CD4-positive, alpha-beta T cell treated with Interleukin-12 subunit alpha and Interleukin-12 subunit beta, for 1 hour (primary cell): ENCODE measurements at regions not wholly inside any gene's neighbourhood (a gene's known extent, or its start where the extent isn't known, plus 50 kb on each side); places are given as distances from the start of the nearest gene placed in this dataset.
"Not testable (repeated sequence)": the region's sequence is repeated elsewhere in the genome, so short reads cannot be mapped to it uniquely, and the experiment has no call there.

Experiments
- DNase-seq: peaks from one replicate; pipeline ENCODE4 v3.0.0-alpha.2; 2020

GRCh38 chr11:3583476-3583875 lies 58.3 kb downstream of the ART5 start:
- DNase-seq, result not testable (repeated sequence)

- not testable (repeated sequence) for DNase-seq
Measured at GRCh38 chr11:3581389-3581725, 60.4 kb downstream of the ART5 start.

- DNase-seq, result peak; percentile 67
Measured at GRCh38 chr11:3580487-3581388, 61.1 kb downstream of the ART5 start.

- DNase-seq, result not testable (repeated sequence)
Measured at GRCh38 chr11:3579600-3580459, 62.0 kb downstream of the ART5 start.

GRCh38 chr11:3576066-3576604 lies 65.7 kb downstream of the ART5 start:
- not testable (repeated sequence) for DNase-seq

GRCh38 chr11:3572976-3573647 lies 68.7 kb downstream of the ART5 start:
- not testable (repeated sequence) for DNase-seq

- DNase-seq, result not testable (repeated sequence)
Measured at GRCh38 chr11:3571752-3572151, 70.0 kb downstream of the ART5 start.

- DNase-seq, result not testable (repeated sequence)
Measured at GRCh38 chr11:3565838-3566237, 76.0 kb downstream of the ART5 start.

GRCh38 chr11:3564383-3564782 lies 77.4 kb downstream of the ART5 start:
- peak; percentile 36 for DNase-seq

GRCh38 chr11:3554621-3555020 lies 87.2 kb downstream of the ART5 start:
- peak; percentile 57 for DNase-seq

- DNase-seq, result peak; percentile 45
Measured at GRCh38 chr11:3544990-3545389, 96.8 kb downstream of the ART5 start.

- DNase-seq, result not testable (repeated sequence)
Measured at GRCh38 chr11:3538220-3538619, 103.6 kb downstream of the ART5 start.

- not testable (repeated sequence) for DNase-seq
Measured at GRCh38 chr11:3537254-3537653, 104.5 kb downstream of the ART5 start.

GRCh38 chr11:3532958-3533357 lies 108.8 kb downstream of the ART5 start:
- DNase-seq, result not testable (repeated sequence)

- DNase-seq, result not testable (repeated sequence)
Measured at GRCh38 chr11:3531280-3531679, 110.5 kb downstream of the ART5 start.

GRCh38 chr11:3523567-3523966 lies 118.2 kb downstream of the ART5 start:
- not testable (repeated sequence) for DNase-seq

- DNase-seq, result not testable (repeated sequence)
Measured at GRCh38 chr11:3520905-3521304, 120.9 kb downstream of the ART5 start.

GRCh38 chr11:3519841-3520240 lies 122.0 kb downstream of the ART5 start:
- DNase-seq, result not testable (repeated sequence)

GRCh38 chr11:3516934-3517567 lies 124.7 kb downstream of the ART5 start:
- DNase-seq, result not testable (repeated sequence)

GRCh38 chr11:3516345-3516933 lies 125.4 kb downstream of the ART5 start:
- DNase-seq, result not testable (repeated sequence)

- peak; percentile 14 for DNase-seq
Measured at GRCh38 chr11:3514635-3515424, 127.0 kb downstream of the ART5 start.
